Inferior parietal cortex (tissue), 1 donor: ENCODE measurements at regions not wholly inside any gene's neighbourhood (a gene's known extent, or its start where the extent isn't known, plus 50 kb on each side); places are given as distances from the start of the nearest gene placed in this dataset.
"Not testable (repeated sequence)": the region's sequence is repeated elsewhere in the genome, so short reads cannot be mapped to it uniquely, and the experiment has no call there.

Experiments used
- DNase-seq: peaks from one replicate; pipeline ENCODE4 v3.0.0-alpha.2; 2016; ENCODE audit errors: extremely low spot score

GRCh38 chr6:104676679-104677078 is 183.0 kb downstream of the HACE1 start:
- not testable (repeated sequence) for DNase-seq

DNA sequence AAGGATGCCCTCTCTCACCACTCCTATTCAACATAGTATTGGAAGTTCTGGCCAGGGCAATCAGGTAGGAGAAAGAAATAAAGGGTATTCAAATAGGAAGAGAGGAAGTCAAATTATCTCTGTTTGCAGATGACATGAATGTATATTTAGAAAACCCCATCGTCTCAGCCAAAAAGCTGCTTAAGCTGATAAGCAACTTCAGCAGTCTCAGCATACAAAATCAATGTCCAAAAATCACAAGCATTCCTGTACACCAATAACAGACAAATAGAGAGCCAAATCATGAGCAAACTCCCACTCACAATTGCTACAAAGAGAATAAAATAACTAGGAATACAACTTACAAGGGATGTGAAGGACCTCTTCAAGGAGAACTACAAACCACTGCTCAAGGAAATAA is 184.6 kb downstream of the HACE1 start:
- DNase-seq, result not testable (repeated sequence)

DNA sequence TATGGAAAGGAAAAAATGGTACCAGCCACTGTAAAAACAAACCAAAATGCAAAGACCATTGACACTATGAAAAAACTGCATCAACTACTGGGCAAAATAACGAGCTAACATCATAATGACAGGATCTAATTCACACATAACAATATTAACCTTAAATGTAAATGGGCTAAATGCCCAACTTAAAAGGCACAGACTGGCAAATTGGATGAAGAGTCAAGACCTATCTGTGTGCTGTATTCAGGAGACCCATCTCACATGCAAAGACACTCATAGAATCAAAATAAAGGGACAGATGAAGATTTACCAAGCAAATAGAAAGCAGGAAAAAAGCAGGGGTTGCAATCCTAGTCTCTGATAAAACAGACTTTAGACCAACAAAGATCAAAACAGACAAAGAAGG is 186.6 kb downstream of the HACE1 start:
- not testable (repeated sequence) for DNase-seq

GRCh38 chr6:104671591-104671891 is 188.2 kb downstream of the HACE1 start:
- not testable (repeated sequence) for DNase-seq

GRCh38 chr6:104670834-104671590 is 188.7 kb downstream of the HACE1 start:
- not testable (repeated sequence) for DNase-seq

GRCh38 chr6:104669483-104669882 is 190.2 kb downstream of the HACE1 start:
- no peak for DNase-seq

DNA sequence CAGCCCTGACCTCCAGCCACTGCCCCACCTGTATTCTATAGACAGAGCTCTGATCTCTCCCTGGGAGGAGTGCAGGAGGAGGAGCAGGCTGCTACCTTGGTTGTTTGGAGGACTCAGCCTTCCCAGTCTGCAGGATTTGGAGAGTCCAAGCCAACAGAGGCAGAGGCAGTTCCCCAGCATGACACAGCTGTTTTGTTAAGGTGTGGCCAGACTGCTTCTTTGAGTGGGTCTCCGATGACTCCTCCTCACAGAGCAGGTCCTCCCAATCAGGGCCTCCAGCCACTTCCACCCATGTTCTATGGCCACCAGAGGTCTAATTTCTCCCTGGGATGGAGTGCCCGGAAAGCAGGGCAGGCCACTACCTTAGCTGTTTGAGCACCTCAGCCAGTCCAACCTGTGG is 203.5 kb downstream of the HACE1 start:
- DNase-seq, result no peak

GRCh38 chr6:104653781-104654180 is 205.9 kb downstream of the HACE1 start:
- no peak for DNase-seq

DNA sequence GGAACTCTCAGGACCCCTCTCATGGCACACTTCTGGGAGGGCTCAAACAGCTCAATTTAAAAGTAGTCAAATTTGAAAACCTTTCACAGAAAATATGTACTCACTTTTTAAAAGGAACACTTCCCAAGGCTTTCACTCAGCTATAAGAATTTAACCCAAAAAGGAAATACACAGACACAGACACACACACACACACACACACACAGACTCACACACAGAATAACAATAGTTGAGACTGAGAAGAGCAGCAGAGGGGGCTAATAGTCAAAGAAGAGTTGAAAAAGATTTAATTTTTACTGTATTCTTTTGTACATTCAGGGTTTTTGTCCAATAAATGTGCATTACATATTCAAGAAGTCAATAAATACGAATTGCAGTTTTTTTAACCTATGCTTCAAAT is 211.4 kb downstream of the HACE1 start:
- no peak for DNase-seq

GRCh38 chr6:104644848-104645247 is 214.9 kb downstream of the HACE1 start:
- DNase-seq, result no peak

- DNase-seq, result no peak
Measured at GRCh38 chr6:104642871-104643270, 216.8 kb downstream of the HACE1 start.

- no peak for DNase-seq
Measured at GRCh38 chr6:104640761-104641160, 219.0 kb downstream of the HACE1 start.

GRCh38 chr6:104640150-104640700 is 219.5 kb downstream of the HACE1 start:
- DNase-seq, result no peak

GRCh38 chr6:104639668-104640067 is 220.1 kb downstream of the HACE1 start:
- DNase-seq, result no peak

DNA sequence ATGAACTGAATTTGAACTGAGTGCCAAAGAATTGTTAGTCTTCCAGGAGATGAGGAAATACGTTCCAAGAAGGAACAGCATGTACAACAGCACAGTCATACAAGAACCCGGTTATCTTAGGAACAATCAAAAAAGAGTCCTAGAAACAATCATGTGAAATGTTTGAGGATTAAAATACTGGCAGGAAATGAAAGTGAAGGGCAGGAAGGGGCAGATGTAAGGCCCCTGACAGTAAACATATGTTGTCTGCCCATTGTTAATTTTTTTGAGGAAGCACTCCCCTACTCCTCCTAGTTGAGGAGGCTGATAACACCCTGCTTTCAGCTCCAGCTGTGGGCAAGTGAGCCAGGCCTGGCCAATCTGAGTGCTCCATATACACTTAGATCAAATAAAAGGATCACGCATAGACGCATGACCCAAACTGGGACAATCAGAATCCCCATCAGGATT is 220.9 kb downstream of the HACE1 start:
- no peak for DNase-seq

DNA sequence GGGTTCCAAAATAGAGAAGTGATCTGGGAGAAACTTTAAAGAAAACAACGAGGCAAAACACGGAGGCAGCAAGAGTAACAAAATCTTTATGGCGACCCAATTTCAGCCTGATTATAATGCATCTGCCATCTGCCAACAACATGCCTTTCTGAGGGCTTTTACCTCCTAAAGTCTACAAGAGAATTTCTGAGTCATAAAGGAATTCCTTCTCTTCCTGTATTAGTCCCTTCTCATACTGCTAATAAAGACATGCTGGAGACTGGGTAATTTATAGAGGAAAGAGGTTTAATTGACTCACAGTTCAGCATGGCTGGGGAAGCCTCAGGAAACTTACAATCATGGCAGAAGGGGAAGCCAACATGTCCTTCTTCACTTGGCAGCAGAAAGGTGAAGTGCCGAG is 226.6 kb downstream of the HACE1 start:
- DNase-seq, result no peak

DNA sequence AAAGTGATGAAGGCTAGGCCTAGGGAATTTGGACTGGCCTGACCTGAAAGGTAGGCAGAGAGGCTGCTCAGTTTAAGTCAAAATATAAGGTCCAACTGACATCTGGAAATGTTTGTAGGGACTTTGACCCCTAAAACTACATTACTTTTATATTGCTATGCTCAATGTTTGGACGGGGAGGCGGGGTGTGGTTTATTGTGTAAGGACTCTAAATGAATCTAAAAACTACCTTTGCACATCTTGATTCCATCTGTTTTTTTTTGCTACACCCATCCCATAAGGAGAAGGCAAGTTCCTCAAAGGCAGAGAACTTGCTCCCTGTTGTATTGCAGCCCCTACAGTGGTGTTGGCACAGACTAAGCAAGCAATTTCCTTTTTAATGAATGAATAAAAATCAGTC is 227.1 kb downstream of the HACE1 start:
- DNase-seq, result no peak

DNA sequence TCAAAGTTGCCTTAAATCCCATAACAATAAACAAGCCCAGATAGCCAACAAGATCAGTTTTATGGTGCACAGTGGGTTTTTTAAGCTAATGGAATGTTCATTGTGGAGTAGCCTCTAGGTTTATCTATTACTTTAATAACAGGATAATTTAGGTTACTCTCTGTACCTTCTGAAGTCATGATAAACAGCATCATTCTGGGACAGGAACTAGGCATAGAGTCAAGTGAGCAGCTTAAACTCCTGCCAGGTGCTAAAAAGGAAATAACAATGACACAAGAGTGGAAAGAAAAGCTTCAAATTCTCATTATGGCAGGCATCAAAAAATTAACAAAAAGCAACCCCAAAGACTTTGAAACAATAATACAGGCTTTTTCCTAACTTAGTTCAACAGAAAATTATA is 228.8 kb downstream of the HACE1 start:
- no peak for DNase-seq

GRCh38 chr6:104630522-104630921 is 229.2 kb downstream of the HACE1 start:
- no peak for DNase-seq

GRCh38 chr6:104629826-104630225 is 229.9 kb downstream of the HACE1 start:
- no peak for DNase-seq

- DNase-seq, result no peak
Measured at GRCh38 chr6:104625536-104625935, 234.2 kb downstream of the HACE1 start.

DNA sequence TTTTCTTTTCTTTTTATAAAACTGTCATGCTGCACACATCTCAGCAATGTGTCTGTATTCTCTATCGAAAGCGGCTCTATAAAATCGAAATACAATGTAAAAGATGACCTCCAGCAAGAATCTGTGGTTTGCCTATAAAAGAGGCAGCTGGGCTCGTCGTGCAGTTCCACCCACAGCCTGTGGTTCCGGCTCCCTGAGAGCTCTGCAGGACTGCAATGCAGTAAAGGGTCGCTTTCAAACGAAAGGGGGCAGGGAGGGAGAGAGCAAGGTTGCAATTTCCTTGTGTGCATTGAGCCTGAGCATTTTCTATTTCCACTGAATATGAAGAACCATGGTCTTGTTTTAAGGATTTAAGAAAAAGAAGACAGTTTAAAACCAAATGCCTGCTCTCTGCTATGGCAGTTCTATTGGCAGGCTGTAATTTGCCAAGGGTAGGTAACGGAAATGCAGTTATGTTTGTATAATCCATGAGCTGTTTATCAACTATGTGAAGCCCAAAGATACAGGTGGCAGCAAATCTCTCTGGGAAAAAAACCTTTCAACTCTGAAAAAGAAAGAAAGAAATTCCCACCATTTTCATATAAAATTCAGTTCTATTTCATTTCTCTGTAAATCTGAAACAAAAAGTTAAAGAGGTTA is 236.5 kb downstream of the HACE1 start:
- no peak for DNase-seq

DNA sequence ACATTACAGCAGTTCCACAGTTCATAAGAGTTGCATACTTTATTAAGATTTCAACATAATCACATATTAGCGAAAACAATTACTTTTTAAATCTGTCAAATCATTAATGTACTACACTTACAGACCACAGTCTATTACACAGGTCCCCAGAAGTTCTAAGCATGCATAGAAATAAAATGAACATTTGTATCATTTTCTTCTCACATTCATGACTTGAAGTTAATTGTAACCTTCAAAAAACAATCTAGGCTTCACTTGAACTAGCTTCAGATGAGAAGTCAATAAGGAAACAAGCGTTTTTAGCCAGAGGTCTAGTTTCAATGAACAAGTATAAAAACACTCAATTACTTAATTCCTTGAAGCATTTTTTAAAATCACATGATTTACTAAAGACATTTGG is 238.3 kb downstream of the HACE1 start:
- DNase-seq, result no peak
